ENCODE measurements at regions not wholly inside any gene's neighbourhood (a gene's known extent, or its start where the extent isn't known, plus 50 kb on each side); places are given as distances from the start of the nearest gene placed in this dataset.
"Not testable (repeated sequence)": the region's sequence is repeated elsewhere in the genome, so short reads cannot be mapped to it uniquely, and the experiment has no call there.

GRCh38 chr21:25457946-25458345 lies 149.3 kb downstream of the MRPL39 start:
- 86 to 87% methylated on average over 5 of the region's 5 CpGs for WGBS, 2 donors
- no peak for TF ChIP-seq POLR2A (IDR thresholded peaks at IDR 0.05)
- no peak for TF ChIP-seq CTCF (IDR thresholded peaks at IDR 0.05)
- DNase-seq (ENCODE audit: low spot score in 2 of 2), result no peak
- intact Hi-C loops (cut with DNase I; ENCODE audit: low total_unique reads), result no loop called here
- no peak overlapping the region for H3K4me3 ChIP-seq (ENCODE audit: low read depth, poor library complexity, severe bottlenecking)

GRCh38 chr21:25457411-25457810 lies 149.9 kb downstream of the MRPL39 start:
- WGBS, 2 donors, result 0 to 2% methylated on average over 1 of the region's 1 CpG
- no peak for TF ChIP-seq POLR2A (IDR thresholded peaks at IDR 0.05)
- TF ChIP-seq CTCF (IDR thresholded peaks at IDR 0.05), result no peak
- intact Hi-C loops (cut with DNase I; ENCODE audit: low total_unique reads), result no loop called here
- no peak for DNase-seq (ENCODE audit: low spot score in 2 of 2)
- H3K4me3 ChIP-seq (ENCODE audit: low read depth, poor library complexity, severe bottlenecking), result no peak overlapping the region

GRCh38 chr21:25456672-25457071 lies 150.6 kb downstream of the MRPL39 start:
- intact Hi-C loops (cut with DNase I; ENCODE audit: low total_unique reads), result no loop called here
- 74 to 79% methylated on average over 3 of the region's 3 CpGs for WGBS, 2 donors
- no peak for TF ChIP-seq POLR2A (IDR thresholded peaks at IDR 0.05)
- no peak for TF ChIP-seq CTCF (IDR thresholded peaks at IDR 0.05)
- DNase-seq (ENCODE audit: low spot score in 2 of 2), result no peak
- no peak overlapping the region for H3K4me3 ChIP-seq (ENCODE audit: low read depth, poor library complexity, severe bottlenecking)

DNA sequence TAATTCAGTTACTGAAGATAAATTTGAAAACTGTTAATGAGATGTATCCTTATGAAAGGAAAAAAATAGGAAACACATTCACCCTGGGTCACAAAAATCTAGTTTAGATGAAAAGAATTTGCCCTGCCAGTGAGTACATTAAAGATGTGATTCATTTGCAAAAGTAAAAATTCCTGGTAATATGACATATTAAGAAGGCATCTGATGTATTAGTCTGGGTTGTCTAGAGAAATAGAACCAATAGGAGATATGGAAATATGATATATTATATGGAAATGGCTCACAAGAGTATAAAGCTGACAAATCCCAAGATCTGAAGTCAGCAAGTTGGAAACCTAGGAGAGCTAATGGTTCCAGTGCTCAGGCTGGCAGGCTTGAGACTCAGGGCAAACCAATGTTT lies 153.8 kb downstream of the MRPL39 start:
- no peak for DNase-seq (ENCODE audit: low spot score in 2 of 2)
- TF ChIP-seq POLR2A (IDR thresholded peaks at IDR 0.05), result no peak
- no peak for TF ChIP-seq CTCF (IDR thresholded peaks at IDR 0.05)
- intact Hi-C loops (cut with DNase I; ENCODE audit: low total_unique reads), result no loop called here
- no peak overlapping the region for H3K4me3 ChIP-seq (ENCODE audit: low read depth, poor library complexity, severe bottlenecking)

DNA sequence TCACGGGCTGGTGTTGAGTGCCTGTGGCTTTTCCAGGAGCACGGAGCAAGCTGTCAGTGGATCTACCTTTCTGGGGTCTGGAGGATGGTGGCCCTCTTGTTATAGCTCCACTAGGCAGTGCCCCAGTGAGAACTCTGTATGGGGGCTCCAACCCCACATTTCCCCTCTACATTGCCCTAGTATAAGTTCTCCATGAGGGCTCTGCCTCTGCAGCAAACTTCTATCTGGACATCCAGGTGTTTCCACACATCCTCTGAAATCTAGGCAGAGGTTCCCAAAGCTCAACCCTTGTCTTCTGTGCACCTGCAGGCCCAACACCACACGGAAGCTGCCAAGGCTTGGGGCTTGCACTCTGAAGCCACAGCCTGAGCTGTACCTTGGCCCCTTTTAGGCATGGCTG lies 157.3 kb downstream of the MRPL39 start:
- TF ChIP-seq POLR2A (IDR thresholded peaks at IDR 0.05), result no peak
- TF ChIP-seq CTCF (IDR thresholded peaks at IDR 0.05), result no peak
- H3K4me3 ChIP-seq (ENCODE audit: low read depth, poor library complexity, severe bottlenecking), result no peak overlapping the region
- WGBS, 2 donors, result 81 to 86% methylated on average over 3 of the region's 3 CpGs
- intact Hi-C loops (cut with DNase I; ENCODE audit: low total_unique reads), result no loop called here
- DNase-seq (ENCODE audit: low spot score in 2 of 2), result no peak

- no peak overlapping the region for H3K4me3 ChIP-seq (ENCODE audit: low read depth, poor library complexity, severe bottlenecking)
- intact Hi-C loops (cut with DNase I; ENCODE audit: low total_unique reads), result no loop called here
- 31 to 54% methylated on average over 2 of the region's 2 CpGs for WGBS, 2 donors
- no peak for DNase-seq (ENCODE audit: low spot score in 2 of 2)
- TF ChIP-seq CTCF (IDR thresholded peaks at IDR 0.05), result no peak
- TF ChIP-seq POLR2A (IDR thresholded peaks at IDR 0.05), result no peak
Measured at GRCh38 chr21:25441835-25442234, 165.4 kb downstream of the MRPL39 start.

DNA sequence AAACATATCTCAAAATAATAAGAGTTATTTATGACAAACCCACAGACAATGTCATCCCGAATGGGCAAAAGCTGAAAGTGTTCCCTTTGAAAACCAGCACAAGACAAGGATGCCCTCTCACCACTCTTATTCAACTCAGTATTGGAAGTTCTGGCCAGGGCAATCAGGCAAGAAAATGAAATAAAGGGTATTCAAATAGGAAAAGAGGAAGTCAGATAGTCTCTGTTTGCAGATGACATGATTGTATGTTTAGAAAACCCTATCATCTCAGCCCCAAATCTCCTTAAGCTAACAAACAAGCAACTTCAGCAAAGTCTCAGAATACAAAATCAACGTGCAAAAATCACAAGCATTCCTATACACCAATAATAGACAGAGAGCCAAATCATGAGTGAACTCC lies 169.8 kb downstream of the MRPL39 start:
- intact Hi-C loops (cut with DNase I; ENCODE audit: low total_unique reads); H3K4me3 ChIP-seq (ENCODE audit: low read depth, poor library complexity, severe bottlenecking); DNase-seq (ENCODE audit: low spot score in 2 of 2): not testable (repeated sequence)
- 81 to 85% methylated on average over 2 of the region's 2 CpGs for WGBS, 2 donors

Measured in lower leg skin (tissue), 4 donors.